ENCODE measurements at regions not wholly inside any gene's neighbourhood (a gene's known extent, or its start where the extent isn't known, plus 50 kb on each side); places are given as distances from the start of the nearest gene placed in this dataset.

DNA sequence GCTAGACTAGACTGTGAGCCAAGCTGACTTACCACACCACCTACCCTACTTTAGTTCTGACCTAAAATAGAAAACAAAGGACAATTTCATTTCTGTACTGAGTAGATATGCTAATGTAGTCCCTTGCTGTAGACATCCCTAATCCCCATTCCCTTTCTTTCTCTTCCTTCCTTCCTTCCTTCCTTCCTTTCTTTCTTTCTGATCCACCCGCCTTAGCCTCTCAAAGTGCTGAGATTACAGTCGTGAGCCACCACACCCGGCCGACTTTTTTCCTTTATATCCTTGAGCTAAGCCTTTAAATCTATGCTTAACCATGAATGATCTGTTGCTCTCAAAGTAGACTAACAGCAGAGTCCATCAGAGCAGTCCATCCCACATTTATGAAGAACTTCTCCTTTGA is 465.0 kb downstream of the SLITRK6 start:
- H3K27me3 ChIP-seq (replicated peaks; ENCODE audit: control insufficient read depth, insufficient read depth, low read length): no peaks in the 10 kb centered on the region
- CTCF ChIA-PET: no interaction called here
- H3K9me3 ChIP-seq: no peaks in the 10 kb centered on the region; the same call in 1 of the 2 replicates
- H3K4me3 Mint-ChIP-seq (ENCODE audit: unreplicated experiment): no peak overlapping the region
- H3K4me1 Mint-ChIP-seq (ENCODE audit: low read depth, unreplicated experiment): no peaks in the 10 kb centered on the region
- H3K36me3 ChIP-seq (ENCODE audit: control insufficient read depth, insufficient read depth, low read length): no peaks in the 10 kb centered on the region
- H3K9me3 Mint-ChIP-seq (ENCODE audit: unreplicated experiment): peaks cover 4% of the 10 kb centered on the region
- DNase-seq: no peak
- no peaks in the 10 kb centered on the region for H3K27me3 Mint-ChIP-seq (ENCODE audit: insufficient read depth, unreplicated experiment)
- no peak overlapping the region for H3K4me3 ChIP-seq (ENCODE audit: low read depth, low read length)
- intact Hi-C loops (cut with micrococcal nuclease; ENCODE audit: unreplicated experiment): no loop called here
- TF ChIP-seq, protein P1, sequence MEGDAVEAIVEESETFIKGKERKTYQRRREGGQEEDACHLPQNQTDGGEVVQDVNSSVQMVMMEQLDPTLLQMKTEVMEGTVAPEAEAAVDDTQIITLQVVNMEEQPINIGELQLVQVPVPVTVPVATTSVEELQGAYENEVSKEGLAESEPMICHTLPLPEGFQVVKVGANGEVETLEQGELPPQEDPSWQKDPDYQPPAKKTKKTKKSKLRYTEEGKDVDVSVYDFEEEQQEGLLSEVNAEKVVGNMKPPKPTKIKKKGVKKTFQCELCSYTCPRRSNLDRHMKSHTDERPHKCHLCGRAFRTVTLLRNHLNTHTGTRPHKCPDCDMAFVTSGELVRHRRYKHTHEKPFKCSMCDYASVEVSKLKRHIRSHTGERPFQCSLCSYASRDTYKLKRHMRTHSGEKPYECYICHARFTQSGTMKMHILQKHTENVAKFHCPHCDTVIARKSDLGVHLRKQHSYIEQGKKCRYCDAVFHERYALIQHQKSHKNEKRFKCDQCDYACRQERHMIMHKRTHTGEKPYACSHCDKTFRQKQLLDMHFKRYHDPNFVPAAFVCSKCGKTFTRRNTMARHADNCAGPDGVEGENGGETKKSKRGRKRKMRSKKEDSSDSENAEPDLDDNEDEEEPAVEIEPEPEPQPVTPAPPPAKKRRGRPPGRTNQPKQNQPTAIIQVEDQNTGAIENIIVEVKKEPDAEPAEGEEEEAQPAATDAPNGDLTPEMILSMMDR (IDR thresholded peaks at IDR 0.05; ENCODE audit: insufficient read depth in 1 of 2, low read depth in 1 of 2, low read length in 1 of 2, severe bottlenecking in 1 of 2, unreplicated experiment in 1 of 2): no peak
- POLR2A ChIA-PET: no interaction called here
- H3K36me3 Mint-ChIP-seq (ENCODE audit: insufficient read depth, unreplicated experiment): no peaks in the 10 kb centered on the region
- BruUV-seq (replicated peaks): no TSS peak
- H3K27ac Mint-ChIP-seq (ENCODE audit: unreplicated experiment): no peak overlapping the region
- H3K4me1 ChIP-seq: no peaks in the 10 kb centered on the region

DNA sequence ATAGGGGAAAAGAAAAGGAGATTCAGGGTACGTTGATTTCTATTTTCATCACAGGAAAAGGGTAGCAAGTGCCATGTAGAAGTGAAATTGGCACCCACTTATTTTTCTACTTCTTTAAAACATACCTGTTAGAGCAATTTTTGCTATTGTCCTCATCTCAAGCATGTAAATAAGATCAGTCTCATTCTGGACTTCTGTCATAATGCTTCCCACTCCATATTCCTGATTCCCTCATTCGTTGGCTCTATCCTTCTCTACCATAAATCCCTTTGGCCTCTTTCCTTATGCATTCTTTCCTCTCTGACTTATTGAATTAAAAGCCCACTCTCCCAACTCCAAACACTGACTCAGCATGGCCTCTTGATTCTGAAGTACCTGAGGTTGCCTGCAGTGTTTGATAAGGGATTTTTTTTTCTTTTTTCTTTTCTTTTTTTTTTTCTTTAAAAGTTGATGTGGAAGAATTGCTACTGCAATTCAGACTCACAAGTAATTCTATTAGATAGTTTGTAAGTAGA is 465.7 kb downstream of the SLITRK6 start:
- H3K36me3 ChIP-seq (ENCODE audit: control insufficient read depth, insufficient read depth, low read length): no peaks in the 10 kb centered on the region
- H3K4me3 ChIP-seq (ENCODE audit: low read depth, low read length): no peak overlapping the region
- H3K9me3 ChIP-seq: no peaks in the 10 kb centered on the region; the same call in 1 of the 2 replicates
- H3K4me1 Mint-ChIP-seq (ENCODE audit: low read depth, unreplicated experiment): no peaks in the 10 kb centered on the region
- no peaks in the 10 kb centered on the region for H3K36me3 Mint-ChIP-seq (ENCODE audit: insufficient read depth, unreplicated experiment)
- H3K9me3 Mint-ChIP-seq (ENCODE audit: unreplicated experiment): no peaks in the 10 kb centered on the region
- TF ChIP-seq, protein P1 (IDR thresholded peaks at IDR 0.05; ENCODE audit: insufficient read depth in 1 of 2, low read depth in 1 of 2, low read length in 1 of 2, severe bottlenecking in 1 of 2, unreplicated experiment in 1 of 2): no peak
- no peak overlapping the region for H3K27ac Mint-ChIP-seq (ENCODE audit: unreplicated experiment)
- POLR2A ChIA-PET: no interaction called here
- CTCF ChIA-PET: no interaction called here
- no TSS peak for BruUV-seq (replicated peaks)
- H3K27me3 ChIP-seq (replicated peaks; ENCODE audit: control insufficient read depth, insufficient read depth, low read length): no peaks in the 10 kb centered on the region
- intact Hi-C loops (cut with micrococcal nuclease; ENCODE audit: unreplicated experiment): no loop called here
- no peaks in the 10 kb centered on the region for H3K27me3 Mint-ChIP-seq (ENCODE audit: insufficient read depth, unreplicated experiment)
- H3K4me3 Mint-ChIP-seq (ENCODE audit: unreplicated experiment): no peak overlapping the region
- no peaks in the 10 kb centered on the region for H3K4me1 ChIP-seq
- DNase-seq: no peak

GRCh38 chr13:85332615-85333014 is 466.6 kb downstream of the SLITRK6 start:
- TF ChIP-seq, protein P1 (IDR thresholded peaks at IDR 0.05; ENCODE audit: insufficient read depth in 1 of 2, low read depth in 1 of 2, low read length in 1 of 2, severe bottlenecking in 1 of 2, unreplicated experiment in 1 of 2): no peak
- no peak overlapping the region for H3K4me3 Mint-ChIP-seq (ENCODE audit: unreplicated experiment)
- no peaks in the 10 kb centered on the region for H3K36me3 ChIP-seq (ENCODE audit: control insufficient read depth, insufficient read depth, low read length)
- H3K9me3 Mint-ChIP-seq (ENCODE audit: unreplicated experiment): no peaks in the 10 kb centered on the region
- no peaks in the 10 kb centered on the region for H3K36me3 Mint-ChIP-seq (ENCODE audit: insufficient read depth, unreplicated experiment)
- H3K4me3 ChIP-seq (ENCODE audit: low read depth, low read length): no peak overlapping the region
- DNase-seq: no peak
- no peaks in the 10 kb centered on the region; the same call in 1 of the 2 replicates for H3K9me3 ChIP-seq
- H3K27ac Mint-ChIP-seq (ENCODE audit: unreplicated experiment): no peak overlapping the region
- no peaks in the 10 kb centered on the region for H3K4me1 ChIP-seq
- ChIA-PET CTCF (no interaction called here), POLR2A (no interaction called here)
- intact Hi-C loops (cut with micrococcal nuclease; ENCODE audit: unreplicated experiment): no loop called here
- no peaks in the 10 kb centered on the region for H3K4me1 Mint-ChIP-seq (ENCODE audit: low read depth, unreplicated experiment)
- H3K27me3 Mint-ChIP-seq (ENCODE audit: insufficient read depth, unreplicated experiment): no peaks in the 10 kb centered on the region
- H3K27me3 ChIP-seq (replicated peaks; ENCODE audit: control insufficient read depth, insufficient read depth, low read length): no peaks in the 10 kb centered on the region
- BruUV-seq (replicated peaks): no TSS peak

Measured in Caco-2 (cell line).